Stimulated activated CD4-positive, alpha-beta T cell treated with anti-CD3 and anti-CD28 coated beads, TNF-alpha, amount 100 ng/mL, for 24 hours (primary cell): ENCODE measurements at regions not wholly inside any gene's neighbourhood (a gene's known extent, or its start where the extent isn't known, plus 50 kb on each side); places are given as distances from the start of the nearest gene placed in this dataset.
"Not testable (repeated sequence)": the region's sequence is repeated elsewhere in the genome, so short reads cannot be mapped to it uniquely, and the experiment has no call there.

ENCODE experiments used
- DNase-seq, 3 experiments: peaks; one replicate each; pipeline ENCODE4 v3.0.0-alpha.2; 2020; ENCODE audit warnings: low read depth in 3 of 3

DNA sequence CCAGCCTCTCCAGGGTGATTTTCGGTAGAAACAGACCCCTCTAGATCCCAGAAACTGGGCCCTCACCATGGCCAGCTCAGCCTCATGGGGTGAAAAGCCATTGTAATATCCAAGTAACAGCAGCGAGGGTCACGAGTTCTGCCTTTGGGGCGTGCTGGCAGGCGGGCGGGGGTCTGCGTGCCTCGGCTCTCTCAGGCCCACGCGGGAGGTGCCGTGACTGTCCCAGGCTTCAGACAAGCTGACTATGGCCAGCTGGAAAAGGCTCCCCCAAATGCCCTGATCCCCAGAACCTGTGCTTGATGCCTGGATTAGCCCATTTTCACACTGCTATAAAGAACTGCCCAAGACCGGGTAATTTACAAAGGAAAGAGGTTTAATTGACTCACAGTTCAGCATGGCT, 160.2 kb downstream of the LAT start:
- not testable (repeated sequence) for DNase-seq

DNA sequence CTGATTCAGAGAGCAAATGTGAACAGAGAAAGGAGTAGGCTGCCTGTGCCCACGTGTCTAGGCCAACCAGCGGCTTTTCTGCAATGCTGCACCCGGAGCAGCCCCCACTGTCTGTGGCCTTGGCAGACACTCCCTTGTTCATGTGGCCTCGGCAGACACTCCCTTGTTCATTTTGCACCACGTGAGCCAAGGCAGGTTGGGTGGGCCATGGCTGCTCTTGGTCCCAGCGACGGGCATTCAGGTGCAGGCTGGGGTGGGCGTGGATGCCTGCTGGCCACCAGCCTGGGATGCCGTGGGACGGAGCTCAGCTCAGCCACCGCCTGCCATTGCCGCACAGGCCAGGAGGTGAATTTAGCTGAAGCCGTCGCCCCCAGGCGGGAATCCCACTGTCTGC, 159.8 kb downstream of the LAT start:
- DNase-seq = not testable (repeated sequence)

- DNase-seq = not testable (repeated sequence)
Measured at GRCh38 chr16:29143739-29144668, 159.2 kb downstream of the LAT start.

- DNase-seq = not testable (repeated sequence)
Measured at GRCh38 chr16:29142506-29142905, 157.7 kb downstream of the LAT start.

DNA sequence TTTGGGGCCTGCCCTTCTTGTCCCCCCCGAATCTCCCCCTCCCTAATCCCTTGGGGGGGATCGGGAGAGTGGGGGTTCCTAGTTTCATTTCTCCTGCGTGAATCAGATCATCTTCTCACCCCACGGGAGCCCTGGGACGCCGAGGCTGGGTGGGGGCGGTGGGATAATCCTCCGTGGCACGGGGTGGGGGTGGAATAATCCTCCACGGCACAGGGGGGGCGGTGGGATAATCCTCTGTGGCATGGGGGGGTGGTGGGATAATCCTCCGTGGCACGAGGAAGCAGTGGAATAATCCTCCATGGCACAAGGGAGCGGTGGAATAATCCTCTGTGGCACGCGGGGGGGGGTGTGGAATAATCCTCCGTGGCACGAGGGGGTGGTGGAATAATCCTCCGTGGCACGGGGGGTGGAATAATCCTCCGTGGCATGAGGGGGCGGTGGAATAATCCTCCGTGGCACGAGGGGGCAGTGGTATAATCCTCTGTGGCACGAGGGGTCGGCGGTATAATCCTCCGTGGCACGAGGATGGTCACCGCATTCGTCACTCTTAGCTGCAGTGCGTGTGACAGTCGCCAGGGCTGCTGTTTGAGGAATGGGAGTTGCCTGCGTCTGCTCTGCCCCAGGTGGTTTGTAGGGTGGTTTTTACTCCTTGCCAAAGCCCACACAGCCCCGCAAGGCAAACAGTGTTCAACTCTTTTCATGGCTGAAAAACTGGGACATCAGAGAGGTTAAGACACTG, 156.9 kb downstream of the LAT start:
- DNase-seq = no peak

GRCh38 chr16:29141121-29141520, 156.3 kb downstream of the LAT start:
- DNase-seq = not testable (repeated sequence)

- DNase-seq = not testable (repeated sequence)
Measured at GRCh38 chr16:29139901-29140855, 155.3 kb downstream of the LAT start.

- DNase-seq = no peak
Measured at GRCh38 chr16:29139261-29139802, 154.5 kb downstream of the LAT start.

GRCh38 chr16:29138698-29139097, 153.8 kb downstream of the LAT start:
- not testable (repeated sequence) for DNase-seq

DNA sequence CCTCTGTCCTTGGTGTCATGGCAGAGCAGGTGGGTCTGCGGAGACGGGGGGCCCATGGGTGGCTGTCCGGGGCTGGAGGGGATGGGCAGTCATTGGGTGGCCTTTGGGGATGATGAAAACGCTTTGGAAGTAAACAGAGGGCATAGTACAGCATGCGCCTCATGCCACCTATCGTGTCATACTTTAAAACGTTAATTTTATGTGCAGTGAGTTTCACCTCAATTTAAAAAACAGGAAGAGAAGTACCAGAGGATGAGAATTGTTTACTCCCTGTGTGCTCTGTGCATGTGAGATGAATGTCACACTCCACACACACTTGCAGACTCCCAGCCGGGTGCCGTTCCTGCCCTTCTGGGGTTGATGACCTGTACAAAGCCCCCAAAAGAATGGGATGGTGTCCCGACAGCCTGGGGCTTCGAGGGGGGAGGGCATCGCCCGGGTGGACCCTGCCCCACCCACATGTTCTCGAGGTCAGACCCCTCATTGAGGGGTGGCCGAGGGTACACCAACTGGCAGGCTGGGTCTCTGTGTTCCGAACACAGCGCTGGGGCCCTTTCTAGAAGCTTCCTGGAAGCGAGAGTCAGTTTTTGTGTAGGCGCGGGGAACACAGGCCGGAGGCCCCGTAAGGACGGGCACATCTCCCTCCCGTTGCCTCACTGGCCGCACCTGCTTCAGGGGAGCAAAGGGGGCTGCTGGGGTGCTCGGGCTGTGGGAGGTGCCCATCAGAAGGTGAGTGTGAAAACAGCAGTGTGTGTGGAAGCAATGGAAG, 153.2 kb downstream of the LAT start:
- DNase-seq = not testable (repeated sequence)

DNA sequence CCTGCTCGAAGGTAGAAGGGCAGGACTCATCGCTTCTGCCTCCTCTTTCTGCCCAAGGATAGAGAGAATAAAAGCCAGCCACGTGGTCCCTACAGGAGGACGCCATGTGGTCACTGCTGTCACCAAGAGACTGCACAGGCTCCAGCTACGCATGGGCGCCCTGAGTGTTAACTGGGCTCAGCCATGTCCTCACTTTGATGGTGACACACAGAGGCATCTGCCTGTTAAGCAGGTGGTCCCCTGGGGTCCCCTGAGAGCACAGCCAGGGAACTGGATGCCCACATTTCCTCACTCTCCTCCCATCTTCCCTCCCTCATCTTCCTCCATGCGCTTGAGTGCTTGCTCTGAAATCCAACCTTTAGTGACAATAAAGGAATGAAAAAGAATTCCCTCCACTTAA, 152.6 kb downstream of the LAT start:
- DNase-seq = not testable (repeated sequence)

DNA sequence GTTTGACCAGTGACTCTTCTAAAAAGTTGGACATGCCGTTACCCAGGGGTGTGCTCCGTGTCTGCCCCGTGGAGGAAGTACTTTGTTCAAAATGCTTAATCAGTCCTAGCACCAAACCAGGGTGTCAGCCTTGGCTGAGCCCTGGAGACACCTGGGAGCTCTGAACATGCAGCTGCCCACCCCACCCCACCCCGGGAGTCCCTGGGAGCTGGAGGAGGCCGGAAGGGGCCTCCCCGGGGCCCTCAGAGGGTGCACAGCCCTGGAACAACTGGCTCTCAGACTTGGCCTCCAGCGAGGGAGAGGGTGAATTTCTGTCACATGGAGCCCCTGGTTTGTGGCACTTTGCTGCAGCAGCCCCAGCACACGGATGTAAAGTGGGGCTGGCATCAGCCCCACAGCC, 152.1 kb downstream of the LAT start:
- DNase-seq = not testable (repeated sequence)

GRCh38 chr16:29136046-29136696, 151.3 kb downstream of the LAT start:
- not testable (repeated sequence) for DNase-seq

DNA sequence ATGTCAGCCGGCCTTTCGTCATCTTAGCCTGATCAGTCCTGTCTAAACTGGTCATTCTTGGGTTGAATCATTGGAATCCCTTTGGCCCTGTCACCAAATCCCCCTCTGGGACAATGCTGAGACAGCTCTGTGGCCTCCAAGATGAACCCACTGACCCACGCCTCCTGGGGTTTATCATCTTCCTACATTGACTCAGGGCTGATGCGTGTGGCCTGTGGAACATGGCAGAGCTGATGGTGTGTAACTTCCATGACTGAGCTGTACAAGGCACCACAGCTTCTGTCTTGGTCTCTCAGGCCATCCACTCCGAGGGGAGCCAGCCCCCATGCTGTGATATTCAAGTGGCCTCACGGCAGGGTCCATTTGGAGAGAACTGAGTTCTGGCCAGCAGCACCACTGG, 150.2 kb downstream of the LAT start:
- not testable (repeated sequence) for DNase-seq

DNA sequence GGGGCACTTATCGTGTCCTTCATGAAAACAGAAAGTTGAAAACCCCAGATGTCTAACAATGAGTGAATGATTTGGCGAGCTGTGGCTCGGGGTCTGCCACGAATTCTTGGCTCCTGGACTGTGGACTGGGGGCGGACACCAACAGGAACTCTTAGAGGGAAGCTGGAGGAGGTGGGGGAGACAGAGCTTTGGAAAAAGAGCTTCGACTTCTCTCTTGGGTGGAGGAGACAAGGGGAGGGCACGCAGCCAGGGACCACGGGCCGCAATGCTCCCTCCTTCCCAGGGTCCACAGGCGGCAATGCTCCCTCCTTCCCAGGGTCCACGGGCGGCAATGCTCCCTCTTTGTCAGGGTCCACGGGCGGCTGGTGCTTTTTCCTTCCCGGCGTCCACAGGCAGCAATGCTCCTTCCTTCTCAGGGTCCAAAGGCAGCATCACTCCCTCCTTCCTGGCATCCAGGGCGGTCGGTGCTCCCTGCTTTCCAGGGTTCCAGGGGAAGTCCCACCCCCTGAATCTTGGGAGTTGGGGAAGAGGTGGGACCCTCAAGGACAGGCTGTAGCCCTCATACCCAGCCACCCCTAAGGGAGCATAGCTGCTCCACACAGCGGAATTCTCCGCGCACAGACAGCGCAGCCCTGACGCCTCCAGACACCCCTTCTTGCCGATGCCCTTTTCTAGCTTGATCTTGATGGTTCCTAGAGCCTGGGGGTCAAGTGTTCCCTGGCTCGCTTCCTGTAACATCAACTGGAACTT, 149.0 kb downstream of the LAT start:
- not testable (repeated sequence) for DNase-seq

- DNase-seq = not testable (repeated sequence)
Measured at GRCh38 chr16:29132869-29133268, 148.0 kb downstream of the LAT start.

GRCh38 chr16:29132444-29132843, 147.6 kb downstream of the LAT start:
- DNase-seq = not testable (repeated sequence)

GRCh38 chr16:29130901-29131851, 146.3 kb downstream of the LAT start:
- not testable (repeated sequence) for DNase-seq
